Osteoblast (primary cell): ENCODE measurements at regions not wholly inside any gene's neighbourhood (a gene's known extent, or its start where the extent isn't known, plus 50 kb on each side); places are given as distances from the start of the nearest gene placed in this dataset.

ENCODE experiments used
- DNase-seq: peaks from one replicate; pipeline ENCODE4 v3.0.0; 2011; ENCODE audit warnings: low spot score, mixed read lengths; ENCODE audit not compliant: insufficient read length; ENCODE audit errors: missing footprints
- H2AFZ ChIP-seq: 2 replicates; pipeline ENCODE4 v1.6.0; 2011; ENCODE audit warnings: mild to moderate bottlenecking, low read length
- H3K27ac ChIP-seq: 2 replicates; pipeline ENCODE4 v1.5.1; 2011; ENCODE audit warnings: mild to moderate bottlenecking, low read depth, low read length, moderate library complexity
- H3K27me3 ChIP-seq: 2 replicates; pipeline ENCODE4 v1.6.0; 2012; ENCODE audit warnings: mild to moderate bottlenecking, control low read depth, inconsistent platforms, low read length, moderate library complexity; ENCODE audit not compliant: insufficient read depth
- H3K36me3 ChIP-seq: 2 replicates; pipeline ENCODE4 v1.5.1; 2011; ENCODE audit warnings: mild to moderate bottlenecking, low read length, control low read depth, moderate library complexity; ENCODE audit not compliant: insufficient read depth
- H3K4me1 ChIP-seq: 2 replicates; pipeline ENCODE4 v1.5.1; 2011; ENCODE audit warnings: mild to moderate bottlenecking, low read length, control low read depth, moderate library complexity; ENCODE audit not compliant: insufficient read depth
- H3K4me2 ChIP-seq: 2 replicates; pipeline ENCODE4 v1.6.0; 2011; ENCODE audit warnings: mild to moderate bottlenecking, low read length; ENCODE audit not compliant: insufficient read depth
- H3K4me3 ChIP-seq: fragments of 200-600 bp; sonication (generic); 3 replicates; pipeline ENCODE4 v1.5.1; 2012; ENCODE audit warnings: mild to moderate bottlenecking, low read length, inconsistent platforms; ENCODE audit not compliant: insufficient read depth
- H3K79me2 ChIP-seq: 2 replicates; pipeline ENCODE4 v1.6.0; 2012; ENCODE audit warnings: mild to moderate bottlenecking, low read length, control low read depth, inconsistent platforms; ENCODE audit not compliant: insufficient read depth
- H3K9me3 ChIP-seq: 2 replicates; pipeline ENCODE4 v1.5.1; 2011; ENCODE audit warnings: low read depth, low read length, control low read depth
- H4K20me1 ChIP-seq: 2 replicates; pipeline ENCODE4 v1.6.0; 2012; ENCODE audit warnings: mild to moderate bottlenecking, low read length, control low read depth; ENCODE audit not compliant: insufficient read depth
- TF ChIP-seq, protein P1 (sequence below): IDR thresholded peaks from 2 replicates; pipeline ENCODE4 v1.5.1; 2011; ENCODE audit warnings: mild to moderate bottlenecking, low read depth, low read length, moderate library complexity; ENCODE audit errors: extremely low read depth

GRCh38 chr18:64639536-64639935 is 490.6 kb upstream of the LINC00305 start:
- H3K79me2 ChIP-seq: no peaks in the 10 kb centered on the region
- H4K20me1 ChIP-seq: no peaks in the 10 kb centered on the region
- no peaks in the 10 kb centered on the region for H3K36me3 ChIP-seq
- H3K27ac ChIP-seq: no peak overlapping the region
- TF ChIP-seq, protein P1, sequence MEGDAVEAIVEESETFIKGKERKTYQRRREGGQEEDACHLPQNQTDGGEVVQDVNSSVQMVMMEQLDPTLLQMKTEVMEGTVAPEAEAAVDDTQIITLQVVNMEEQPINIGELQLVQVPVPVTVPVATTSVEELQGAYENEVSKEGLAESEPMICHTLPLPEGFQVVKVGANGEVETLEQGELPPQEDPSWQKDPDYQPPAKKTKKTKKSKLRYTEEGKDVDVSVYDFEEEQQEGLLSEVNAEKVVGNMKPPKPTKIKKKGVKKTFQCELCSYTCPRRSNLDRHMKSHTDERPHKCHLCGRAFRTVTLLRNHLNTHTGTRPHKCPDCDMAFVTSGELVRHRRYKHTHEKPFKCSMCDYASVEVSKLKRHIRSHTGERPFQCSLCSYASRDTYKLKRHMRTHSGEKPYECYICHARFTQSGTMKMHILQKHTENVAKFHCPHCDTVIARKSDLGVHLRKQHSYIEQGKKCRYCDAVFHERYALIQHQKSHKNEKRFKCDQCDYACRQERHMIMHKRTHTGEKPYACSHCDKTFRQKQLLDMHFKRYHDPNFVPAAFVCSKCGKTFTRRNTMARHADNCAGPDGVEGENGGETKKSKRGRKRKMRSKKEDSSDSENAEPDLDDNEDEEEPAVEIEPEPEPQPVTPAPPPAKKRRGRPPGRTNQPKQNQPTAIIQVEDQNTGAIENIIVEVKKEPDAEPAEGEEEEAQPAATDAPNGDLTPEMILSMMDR: no peak
- peaks cover 3% of the 10 kb centered on the region for H3K9me3 ChIP-seq
- no peaks in the 10 kb centered on the region for H3K27me3 ChIP-seq
- H3K4me2 ChIP-seq: no peak overlapping the region
- H3K4me1 ChIP-seq: no peaks in the 10 kb centered on the region
- no peak overlapping the region for H2AFZ ChIP-seq
- DNase-seq: no peak
- H3K4me3 ChIP-seq: no peak overlapping the region

DNA sequence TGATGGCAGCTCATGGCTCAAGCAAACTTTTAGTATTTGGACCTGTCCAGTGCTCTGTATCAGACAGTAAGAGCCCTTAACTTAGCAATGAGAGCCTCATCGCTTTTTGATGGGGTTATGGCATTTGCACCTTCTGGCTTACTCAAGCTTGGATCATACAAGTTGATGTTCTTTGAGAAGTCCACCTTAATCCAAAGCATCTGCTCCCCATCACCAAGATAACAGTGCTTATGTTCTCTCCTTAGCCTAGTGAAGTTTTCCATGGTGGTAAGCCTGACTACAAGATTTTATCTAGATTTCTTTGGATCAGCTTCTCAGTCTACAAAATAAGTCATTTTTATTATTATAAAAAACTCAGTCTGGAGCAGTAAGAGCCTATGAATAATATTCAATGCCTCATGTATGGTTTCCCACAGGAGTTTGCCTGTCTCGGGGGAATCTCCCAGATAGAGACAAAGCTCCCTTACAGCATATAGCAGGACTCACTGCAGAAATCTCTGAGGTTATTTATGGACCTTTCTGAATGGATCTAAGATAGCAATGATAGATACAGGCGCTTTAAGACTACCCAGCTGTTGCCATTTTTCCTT is 472.2 kb upstream of the LINC00305 start:
- peaks cover 6% of the 10 kb centered on the region for H3K9me3 ChIP-seq
- H3K4me2 ChIP-seq: no peak overlapping the region
- H3K4me1 ChIP-seq: no peaks in the 10 kb centered on the region
- H3K27ac ChIP-seq: no peak overlapping the region
- no peaks in the 10 kb centered on the region for H3K36me3 ChIP-seq
- no peaks in the 10 kb centered on the region for H4K20me1 ChIP-seq
- DNase-seq: no peak
- no peak overlapping the region for H3K4me3 ChIP-seq
- no peak overlapping the region for H2AFZ ChIP-seq
- no peaks in the 10 kb centered on the region for H3K27me3 ChIP-seq
- TF ChIP-seq, protein P1: no peak
- H3K79me2 ChIP-seq: no peaks in the 10 kb centered on the region

DNA sequence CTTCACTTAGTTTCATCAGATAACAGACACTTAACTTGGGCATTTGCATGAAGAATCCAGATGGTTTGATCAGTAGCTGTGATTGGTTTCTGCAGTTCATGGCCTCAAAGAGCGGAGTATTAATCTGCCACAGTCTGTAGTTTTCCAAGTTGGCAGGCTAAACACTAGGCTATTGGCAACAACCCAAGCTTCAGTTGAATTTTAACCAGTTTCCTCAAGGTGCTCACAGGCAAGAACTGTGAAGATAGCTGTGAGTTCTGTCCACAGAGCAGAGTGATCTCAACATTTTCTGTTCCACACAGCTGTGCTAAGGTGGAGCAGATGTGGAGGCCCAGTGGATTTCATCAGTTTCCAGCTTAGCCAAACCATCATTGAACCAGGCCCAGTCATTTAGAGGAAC is 469.5 kb upstream of the LINC00305 start:
- Histone ChIP-seq H3K27ac (no peak overlapping the region), H3K27me3 (no peaks in the 10 kb centered on the region), H2AFZ (no peak overlapping the region), H4K20me1 (no peaks in the 10 kb centered on the region), H3K79me2 (no peaks in the 10 kb centered on the region), H3K4me1 (no peaks in the 10 kb centered on the region), H3K4me2 (no peak overlapping the region), H3K36me3 (no peaks in the 10 kb centered on the region), H3K9me3 (peaks cover 6% of the 10 kb centered on the region), H3K4me3 (no peak overlapping the region)
- TF ChIP-seq, protein P1: no peak
- DNase-seq: no peak

DNA sequence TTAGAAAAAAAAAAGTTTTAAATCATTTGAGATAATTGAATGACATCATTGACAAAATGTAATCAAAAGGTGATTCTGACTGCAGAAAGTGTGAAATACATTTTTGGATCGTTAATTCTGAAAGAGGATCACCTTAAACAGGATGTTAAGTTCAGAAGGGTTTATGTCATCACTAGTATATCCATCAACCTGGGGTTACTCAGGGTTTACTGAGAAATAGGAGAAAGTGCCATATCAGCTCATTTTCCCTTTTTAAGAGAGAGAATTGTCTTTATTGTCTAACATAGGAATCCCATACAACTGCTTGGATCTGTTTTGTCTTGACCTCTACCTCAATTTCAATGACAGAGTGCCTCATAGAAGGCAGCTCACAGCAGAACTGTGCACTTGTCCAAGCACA is 466.1 kb upstream of the LINC00305 start:
- no peak overlapping the region for H2AFZ ChIP-seq
- H3K27ac ChIP-seq: no peak overlapping the region

More for the DNA sequence above, 466.1 kb upstream of the LINC00305 start:
- DNase-seq: no peak
- Histone ChIP-seq H3K4me2 (no peak overlapping the region), H4K20me1 (no peaks in the 10 kb centered on the region), H3K27me3 (no peaks in the 10 kb centered on the region), H3K4me3 (no peak overlapping the region), H3K4me1 (no peaks in the 10 kb centered on the region), H3K9me3 (peaks cover 6% of the 10 kb centered on the region), H3K79me2 (no peaks in the 10 kb centered on the region), H3K36me3 (no peaks in the 10 kb centered on the region)
- TF ChIP-seq, protein P1: no peak
